Left kidney (tissue), 1 donor: ENCODE measurements at regions not wholly inside any gene's neighbourhood (a gene's known extent, or its start where the extent isn't known, plus 50 kb on each side); places are given as distances from the start of the nearest gene placed in this dataset.
"Not testable (repeated sequence)": the region's sequence is repeated elsewhere in the genome, so short reads cannot be mapped to it uniquely, and the experiment has no call there.

Experiments used
- DNase-seq: peaks from one replicate; pipeline ENCODE4 v3.0.0-alpha.2; 2013

- DNase-seq: no peak
These were observed 92.8 kb upstream of the EDIL3 start for GRCh38 chr5:84477485-84477884.

- DNase-seq: no peak
These were observed 89.4 kb upstream of the EDIL3 start for GRCh38 chr5:84474126-84474525.

- DNase-seq: no peak
These were observed 68.7 kb upstream of the EDIL3 start for GRCh38 chr5:84453405-84453804.

- no peak for DNase-seq
These were observed 66.1 kb upstream of the EDIL3 start for GRCh38 chr5:84450617-84451414.

GRCh38 chr5:84445049-84445685 lies 60.5 kb upstream of the EDIL3 start:
- DNase-seq: no peak

- no peak for DNase-seq
These were observed 53.8 kb upstream of the EDIL3 start for GRCh38 chr5:84438456-84438855.

- DNase-seq: no peak
These were observed 53.1 kb upstream of the EDIL3 start for GRCh38 chr5:84437673-84438315.

GRCh38 chr5:84436866-84437265 lies 52.2 kb upstream of the EDIL3 start:
- DNase-seq: no peak

- not testable (repeated sequence) for DNase-seq
These were observed 51.2 kb upstream of the EDIL3 start for GRCh38 chr5:84435861-84436346.
